HG03378 (cell line): ENCODE measurements at regions not wholly inside any gene's neighbourhood (a gene's known extent, or its start where the extent isn't known, plus 50 kb on each side); places are given as distances from the start of the nearest gene placed in this dataset.

Experiments used
- ATAC-seq: cut with Tn5 transposase; IDR thresholded peaks from one replicate; pipeline ENCODE4 v1.9.1; 2021; ENCODE audit warnings: mild to moderate bottlenecking, moderate library complexity; ENCODE audit not compliant: unreplicated experiment

DNA sequence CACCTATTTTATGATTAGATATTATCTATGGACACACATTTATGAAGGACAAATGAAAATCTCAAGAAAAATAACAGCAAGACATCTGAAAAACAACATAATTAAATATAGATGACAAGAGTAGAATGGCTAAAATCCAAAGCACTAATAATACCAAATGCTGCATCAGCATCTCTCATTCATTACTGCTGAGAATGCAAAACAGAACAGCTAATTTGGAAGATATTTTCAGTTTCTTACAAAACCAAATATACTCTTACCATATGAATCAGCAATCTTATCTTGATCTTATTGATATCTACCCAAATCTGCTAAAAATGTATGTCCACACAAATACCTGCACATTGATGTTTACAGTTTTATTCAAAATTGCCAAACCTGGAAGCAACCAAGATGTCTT, 829.1 kb upstream of the MIR17HG start:
- ATAC-seq, result no peak

DNA sequence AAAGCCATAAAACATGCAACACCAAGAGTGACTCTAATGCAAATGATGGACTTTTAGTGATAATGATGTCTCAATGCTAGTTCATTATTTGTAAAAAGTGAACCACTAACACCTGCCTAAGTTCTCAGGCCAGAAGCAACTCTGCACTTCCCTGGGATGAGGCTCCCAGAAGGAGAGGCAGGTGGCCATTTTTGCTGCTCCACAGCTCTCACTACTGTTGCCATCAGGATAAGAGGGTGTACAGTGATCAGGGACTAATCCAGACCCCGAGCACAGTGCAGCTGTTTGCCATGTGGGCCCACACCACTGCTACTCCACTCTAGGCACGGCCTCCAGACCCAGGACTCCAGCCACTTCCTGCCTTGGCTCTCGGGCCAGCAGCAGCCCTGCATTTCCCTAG, 828.3 kb upstream of the MIR17HG start:
- no peak for ATAC-seq

DNA sequence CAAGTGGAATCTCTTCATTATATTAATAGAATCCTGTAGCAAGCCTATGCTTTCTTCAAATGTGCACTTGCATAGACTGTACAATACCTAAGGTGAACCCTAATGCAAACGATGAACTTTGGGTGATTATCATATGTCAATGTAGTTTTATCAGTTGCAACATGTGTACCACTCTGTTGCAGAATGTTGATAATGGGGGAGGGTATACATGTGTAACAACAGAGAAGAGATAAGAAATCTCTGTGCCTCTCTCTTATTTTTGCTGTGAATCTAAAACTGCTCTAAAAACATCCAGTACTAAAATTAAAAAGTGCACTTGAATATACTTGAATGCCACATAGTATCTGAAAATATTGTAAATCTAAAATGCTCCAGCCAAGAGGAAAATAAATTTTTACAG, 820.8 kb upstream of the MIR17HG start:
- no peak for ATAC-seq

DNA sequence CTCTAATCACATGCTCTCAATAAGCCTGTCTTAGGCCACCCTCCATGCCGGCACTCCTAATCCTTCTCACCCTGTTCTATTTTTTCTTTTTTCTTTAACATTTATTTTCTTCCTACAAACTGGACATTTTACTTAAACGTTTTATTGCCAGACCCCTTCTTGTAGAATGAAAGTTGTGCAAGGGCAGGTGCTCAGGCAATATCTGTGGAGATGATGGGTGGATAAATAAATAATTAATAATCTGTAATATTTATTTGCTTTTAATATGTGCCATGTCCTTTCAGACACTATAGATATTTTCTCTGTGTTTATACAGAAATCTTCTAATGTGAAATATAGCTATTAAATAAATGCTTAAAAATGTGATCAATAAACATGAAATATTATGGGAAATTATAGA, 815.7 kb upstream of the MIR17HG start:
- no peak for ATAC-seq

DNA sequence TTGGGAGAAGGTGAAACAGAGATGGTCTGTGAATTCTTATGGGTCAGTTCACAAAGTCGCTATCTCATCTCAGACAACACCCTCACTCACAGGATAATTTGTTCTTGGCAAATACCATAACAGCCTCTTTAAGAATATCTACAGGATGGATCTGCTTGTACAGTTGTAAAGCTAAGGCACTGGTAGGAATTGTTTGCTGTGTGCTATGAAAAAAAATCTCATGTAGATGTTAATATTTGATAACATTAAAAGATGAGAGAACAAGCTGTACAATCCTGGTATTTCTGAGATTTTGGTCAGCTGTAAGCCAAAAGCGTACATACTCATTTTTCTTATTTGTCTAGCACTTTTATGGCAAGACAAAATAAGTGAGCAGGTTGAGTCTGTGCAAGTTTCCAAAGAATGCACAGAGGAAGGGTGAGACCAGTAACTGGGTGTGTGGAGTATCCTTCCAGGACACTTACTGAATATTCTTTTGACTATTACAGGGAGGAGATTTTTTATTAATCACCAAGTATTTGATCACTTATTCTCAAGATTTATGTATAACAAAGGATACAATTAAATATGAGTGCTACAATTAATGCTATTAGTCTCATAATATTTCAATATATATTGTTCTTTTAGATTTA, 814.5 kb upstream of the MIR17HG start:
- no peak for ATAC-seq

DNA sequence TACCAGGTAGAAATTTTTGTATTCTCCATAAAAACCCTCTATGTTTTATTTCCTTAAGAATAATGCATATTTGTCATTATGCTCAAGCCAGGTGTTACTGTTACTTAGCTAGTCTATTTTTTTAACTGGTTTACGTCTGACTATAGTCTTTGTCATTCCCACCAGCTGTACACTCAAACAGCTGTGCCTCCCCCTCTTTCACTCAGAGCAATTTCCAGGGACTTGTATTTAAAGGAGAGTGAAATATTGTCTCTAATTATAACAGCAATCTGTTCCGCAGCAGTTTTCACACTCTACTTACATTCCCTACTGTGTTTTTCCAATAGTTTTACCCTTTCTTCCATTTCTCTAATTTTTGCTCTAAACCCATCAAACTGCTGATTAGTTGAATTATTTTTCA, 813.6 kb upstream of the MIR17HG start:
- ATAC-seq, result no peak

DNA sequence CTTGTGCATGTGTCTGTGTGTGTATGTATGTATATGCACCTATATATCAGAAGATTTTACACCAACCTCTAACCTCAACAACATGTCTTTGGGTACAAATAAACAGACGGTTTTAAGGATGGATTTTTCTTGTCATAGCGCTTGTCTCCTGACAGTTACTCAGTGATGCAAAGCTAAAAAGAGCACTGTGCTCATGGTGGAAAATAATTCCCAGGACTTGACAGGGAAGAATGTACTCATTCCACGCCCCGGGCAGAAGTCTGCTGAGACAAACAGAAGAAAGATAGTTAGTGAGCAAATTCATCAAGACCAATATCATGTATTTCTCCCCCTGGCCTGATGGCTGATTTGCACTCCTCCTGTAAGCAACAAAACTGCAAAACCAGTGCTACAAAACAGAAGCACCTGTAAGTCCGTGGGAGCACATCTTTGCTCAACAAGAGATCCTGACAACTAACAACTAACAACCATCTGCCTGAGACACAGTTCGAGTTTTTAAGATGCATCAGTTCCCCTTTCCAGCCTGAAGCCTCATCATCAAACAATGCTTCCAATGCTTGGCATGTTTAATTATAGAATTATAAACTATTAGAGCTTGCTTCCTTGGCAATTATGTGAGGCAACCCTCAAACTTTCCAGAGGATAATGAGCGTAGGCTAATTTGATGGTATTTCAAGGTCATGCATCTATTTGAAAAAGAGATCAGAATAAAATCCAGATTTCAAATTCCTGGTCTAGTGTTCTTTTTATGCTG, 812.7 kb upstream of the MIR17HG start:
- ATAC-seq, result no peak

DNA sequence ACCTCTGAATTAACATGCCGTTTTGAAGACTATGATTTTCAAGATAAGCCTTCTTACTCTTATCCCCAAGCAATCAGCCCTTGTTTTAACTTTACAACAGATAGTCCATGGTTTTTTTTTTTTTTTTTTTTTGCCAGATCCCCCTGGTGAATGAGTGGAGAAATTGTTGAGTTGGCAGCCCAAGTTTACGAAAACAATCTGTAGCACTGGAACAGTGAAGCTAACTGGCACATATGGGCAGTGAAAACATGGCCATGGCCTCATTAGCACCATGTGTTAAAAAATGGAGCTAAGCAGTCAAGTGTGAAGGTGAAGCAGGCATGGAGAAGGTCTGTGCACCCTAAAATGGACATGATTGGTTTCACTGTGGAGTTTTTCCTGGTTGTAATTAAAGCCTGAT, 812.1 kb upstream of the MIR17HG start:
- no peak for ATAC-seq

DNA sequence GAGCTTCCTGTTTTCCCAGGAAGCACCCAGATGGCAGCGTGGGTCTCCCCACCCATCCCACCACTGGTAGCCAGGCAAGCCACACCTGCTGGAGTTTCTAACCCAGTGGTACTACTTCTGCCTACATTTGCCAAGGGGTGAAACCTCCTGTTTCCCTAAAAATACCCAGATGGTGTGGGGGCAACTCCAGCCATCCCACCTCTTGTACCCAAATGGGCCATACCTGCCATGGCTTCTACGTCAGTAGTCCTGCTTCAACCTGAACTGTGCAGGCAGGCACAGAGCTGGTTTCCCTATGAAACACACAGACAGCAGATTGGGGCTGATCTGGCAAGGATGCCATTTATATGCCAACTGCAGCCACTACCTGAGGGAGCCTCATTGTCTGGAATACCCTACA, 809.4 kb upstream of the MIR17HG start:
- ATAC-seq, result no peak

DNA sequence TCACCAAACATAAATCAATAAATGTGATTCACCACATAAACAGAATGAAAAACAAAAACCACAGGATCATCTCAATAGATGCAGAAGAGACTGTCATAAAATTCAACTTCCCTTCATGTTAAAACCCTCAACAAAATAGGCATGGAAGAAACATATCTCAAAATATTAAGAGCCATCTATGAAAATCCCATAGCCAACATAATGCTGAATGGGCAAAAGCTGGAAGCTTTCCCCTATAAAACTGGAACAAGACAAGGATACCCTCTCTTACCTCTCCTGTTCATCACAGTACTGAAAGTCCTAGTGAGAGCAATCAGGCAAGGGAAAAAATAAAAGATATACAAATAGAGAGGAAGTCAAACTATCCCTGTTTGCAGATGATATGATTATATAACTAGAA, 806.1 kb upstream of the MIR17HG start:
- ATAC-seq, result no peak

DNA sequence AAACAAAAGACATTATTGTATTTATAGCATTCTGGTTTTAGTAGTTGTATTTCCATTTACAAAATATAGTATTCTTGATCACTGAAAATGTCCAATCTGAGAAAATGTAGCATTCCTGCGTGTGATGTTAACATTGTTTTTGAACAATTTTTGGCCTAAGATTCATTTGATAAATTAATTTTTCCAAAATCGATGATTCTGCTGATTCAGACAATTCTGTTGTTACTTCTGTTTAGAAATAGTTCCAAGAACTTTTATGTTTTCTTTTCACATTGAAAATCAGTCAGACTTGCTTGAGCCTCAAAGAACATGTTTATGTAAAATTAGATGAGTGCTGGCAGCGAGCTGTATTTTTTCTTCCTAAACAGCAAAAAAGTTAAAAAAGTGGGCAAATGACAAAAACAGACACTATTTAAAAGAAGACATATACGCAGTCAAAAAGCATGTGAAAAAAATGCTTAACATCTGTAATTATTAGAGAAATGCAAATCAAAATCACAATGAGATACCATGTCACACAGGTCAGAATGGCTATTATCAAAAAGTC, 804.5 kb upstream of the MIR17HG start:
- ATAC-seq, result no peak

DNA sequence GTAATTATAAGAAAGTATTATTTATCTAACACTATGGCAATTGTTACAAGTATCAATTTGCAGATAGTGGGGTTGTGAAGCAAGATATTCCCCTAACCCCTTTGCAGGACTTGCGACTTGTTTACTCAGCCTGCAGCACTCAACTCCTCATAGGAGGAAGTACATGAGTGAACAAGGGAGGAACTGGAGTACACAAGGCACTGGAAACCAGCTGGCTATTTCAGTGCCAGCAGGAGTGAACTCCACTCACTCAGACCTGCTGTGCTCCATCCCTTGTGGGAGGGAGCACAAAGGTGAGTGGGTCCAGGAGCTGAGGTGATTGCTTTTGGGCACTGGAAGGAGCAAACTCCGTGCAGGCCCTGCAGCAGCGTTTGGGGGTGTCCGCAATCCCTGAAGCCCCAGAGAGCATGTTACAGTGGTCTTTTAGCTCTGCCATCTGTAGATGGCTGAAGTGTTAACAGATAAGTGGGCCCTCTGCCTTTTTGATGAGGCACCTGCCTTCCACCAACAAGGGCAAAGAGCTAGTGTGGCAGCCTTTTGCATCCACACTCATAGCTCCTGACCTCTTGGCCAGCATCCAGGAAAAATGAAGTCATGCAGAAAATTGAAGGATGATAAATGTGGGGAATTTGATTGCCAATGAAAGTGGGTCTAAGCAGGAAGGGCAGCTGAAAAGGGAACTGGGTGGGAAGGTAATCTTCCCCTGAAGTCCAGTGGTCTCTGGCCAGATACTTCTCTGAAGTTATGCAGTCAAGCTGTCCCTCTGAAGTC, 802.2 kb upstream of the MIR17HG start:
- no peak for ATAC-seq

DNA sequence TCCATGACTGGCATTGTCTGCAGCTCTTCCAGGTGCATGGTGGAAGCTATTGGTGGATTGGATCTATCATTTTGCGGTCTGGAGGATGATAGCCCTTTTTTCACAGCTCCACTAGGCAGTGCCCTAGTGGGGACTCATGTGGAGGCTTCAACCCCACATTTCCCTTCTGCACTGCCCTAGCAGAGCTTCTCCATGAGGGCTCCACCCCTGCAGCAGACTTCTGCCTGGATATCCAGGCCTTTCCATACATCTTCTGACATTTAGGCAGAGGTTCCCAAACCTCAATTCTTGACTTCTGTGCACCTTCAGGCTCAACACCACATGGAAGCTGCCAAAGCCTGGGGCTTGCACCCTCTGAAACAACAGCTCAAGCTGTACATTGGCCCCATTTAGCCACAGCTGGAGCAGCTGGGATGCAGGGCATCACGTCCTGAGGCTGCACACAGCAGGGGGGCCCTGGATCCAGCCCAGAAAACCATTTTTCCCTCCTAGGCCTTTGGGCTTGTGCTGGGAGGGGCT, 800.2 kb upstream of the MIR17HG start:
- ATAC-seq, result no peak

DNA sequence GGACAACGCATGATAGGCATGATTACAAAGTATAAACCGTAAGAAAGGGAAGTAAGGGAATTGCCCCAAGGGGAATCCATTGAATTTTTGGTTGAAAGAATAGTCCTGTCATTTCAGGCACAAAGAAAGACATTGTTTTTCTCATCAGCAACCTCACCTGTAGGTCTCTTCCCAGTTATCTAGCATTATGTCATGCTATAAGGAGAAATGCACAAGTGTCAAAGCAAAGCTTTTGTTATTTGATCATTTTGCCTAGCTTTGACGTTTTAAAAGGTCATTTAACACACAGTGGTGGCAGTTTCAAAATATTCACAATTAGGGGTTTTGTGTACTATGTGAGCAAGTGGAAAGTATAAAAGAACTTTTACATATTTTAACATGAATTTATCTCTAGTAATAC, 796.2 kb upstream of the MIR17HG start:
- ATAC-seq, result no peak

DNA sequence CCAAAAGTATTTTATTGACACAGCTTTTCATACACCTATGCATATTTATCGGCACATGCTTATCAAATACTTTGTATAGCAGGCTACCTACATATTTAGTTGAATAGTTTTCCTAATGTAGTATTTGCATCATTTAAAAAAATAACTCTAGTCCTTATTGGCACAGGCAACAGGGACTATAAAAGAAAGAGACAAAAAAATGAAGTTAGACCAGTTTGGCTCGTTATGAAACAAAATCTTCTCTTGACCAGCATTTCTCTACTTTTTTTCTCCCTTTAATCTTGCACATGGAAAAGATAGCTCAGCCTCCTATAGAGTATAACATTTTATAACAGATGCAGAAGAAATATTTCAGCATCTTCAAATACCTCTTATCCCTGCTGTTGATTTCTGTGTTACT, 794.8 kb upstream of the MIR17HG start:
- no peak for ATAC-seq

DNA sequence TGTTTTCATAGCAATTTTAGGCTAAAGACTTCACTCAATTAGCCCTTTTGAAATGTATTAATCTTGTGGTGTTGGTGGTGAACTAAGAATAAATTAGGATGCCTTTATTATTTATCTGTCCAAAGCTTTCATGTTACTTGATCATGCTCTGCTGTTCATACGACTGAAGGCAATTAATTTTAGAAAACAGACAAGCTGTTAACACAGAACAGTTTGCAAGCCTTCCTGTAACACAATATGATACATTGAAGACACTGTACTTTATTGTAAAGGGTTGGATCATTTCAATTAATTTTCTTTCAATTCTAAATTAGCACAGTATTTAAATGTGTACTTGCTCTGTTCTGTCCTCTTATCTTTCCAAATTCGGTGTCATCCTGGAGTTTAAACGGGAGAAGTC, 794.3 kb upstream of the MIR17HG start:
- no peak for ATAC-seq

DNA sequence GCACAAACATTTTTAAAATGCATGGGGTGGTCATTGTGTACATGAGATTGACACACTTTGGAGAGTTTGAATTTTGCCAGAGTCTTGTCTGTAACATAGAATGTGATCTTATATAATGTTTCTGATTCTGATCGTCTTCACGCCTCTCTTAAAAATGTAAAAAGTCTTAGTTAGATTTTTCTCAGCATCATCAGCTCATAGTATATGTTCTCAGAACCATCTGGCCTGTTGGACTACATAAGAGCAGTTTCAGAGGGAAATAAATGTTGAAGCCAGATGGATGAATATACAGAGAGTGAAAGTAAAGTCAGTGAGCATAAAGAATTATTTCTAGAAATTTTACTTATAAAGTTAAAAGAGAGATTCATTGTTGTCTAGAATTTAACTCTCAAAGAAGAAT, 789.9 kb upstream of the MIR17HG start:
- ATAC-seq, result no peak

DNA sequence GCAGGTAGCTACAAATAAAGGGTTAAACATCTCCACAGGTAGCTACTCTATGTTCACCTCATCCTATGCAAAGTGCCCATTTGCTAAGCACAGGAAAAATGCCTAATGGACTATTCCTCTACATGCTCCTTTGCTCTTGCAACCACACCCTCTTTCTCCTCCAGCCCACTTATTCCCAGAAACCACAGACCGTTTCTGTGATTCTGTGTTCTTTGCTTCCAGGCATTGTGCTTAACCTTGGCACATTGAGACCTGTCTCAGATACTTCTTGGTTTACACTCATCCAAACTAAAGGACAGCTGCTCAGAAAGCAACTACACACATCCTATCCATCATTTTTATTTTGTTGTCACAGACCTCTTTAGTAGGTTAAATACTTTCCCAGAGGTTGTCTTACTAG, 785.0 kb upstream of the MIR17HG start:
- no peak for ATAC-seq

DNA sequence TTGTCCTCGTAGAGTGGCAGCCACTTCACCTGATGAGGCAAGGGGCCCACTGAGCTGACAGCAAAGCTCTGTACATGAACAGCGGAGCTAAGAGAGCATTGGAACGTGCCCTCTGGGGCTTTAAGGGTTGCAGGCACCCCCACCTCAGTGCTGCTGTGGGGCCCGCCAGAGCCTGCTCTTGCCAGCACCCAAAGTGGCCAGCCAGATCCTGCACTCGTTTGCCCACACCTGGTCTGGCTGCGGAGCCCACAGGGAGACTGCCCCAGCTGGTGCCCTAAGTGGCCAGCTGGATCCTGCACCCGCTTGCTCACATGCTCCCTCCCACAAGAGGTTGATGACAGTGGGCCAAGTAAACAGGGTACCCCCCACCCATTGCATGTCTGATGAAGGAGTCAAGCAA, 783.4 kb upstream of the MIR17HG start:
- ATAC-seq, result no peak

DNA sequence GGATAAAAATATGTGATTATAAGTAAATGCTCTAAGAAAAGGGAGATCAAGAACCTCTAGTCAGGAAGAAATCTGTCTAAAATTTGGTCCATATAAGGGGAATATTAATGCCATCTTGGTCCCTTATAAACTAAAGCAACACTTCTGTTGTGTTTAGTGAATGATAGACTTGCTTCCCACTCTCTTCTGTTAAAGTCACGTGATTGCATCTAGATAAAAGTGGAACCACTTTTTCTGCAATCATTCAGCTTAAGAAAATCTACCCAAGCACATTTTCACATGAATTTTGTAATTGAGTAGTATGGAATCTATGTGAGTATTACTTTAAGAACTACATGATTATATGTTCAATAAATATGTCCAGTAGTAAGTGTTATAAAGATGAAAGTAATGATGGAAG, 782.9 kb upstream of the MIR17HG start:
- no peak for ATAC-seq

DNA sequence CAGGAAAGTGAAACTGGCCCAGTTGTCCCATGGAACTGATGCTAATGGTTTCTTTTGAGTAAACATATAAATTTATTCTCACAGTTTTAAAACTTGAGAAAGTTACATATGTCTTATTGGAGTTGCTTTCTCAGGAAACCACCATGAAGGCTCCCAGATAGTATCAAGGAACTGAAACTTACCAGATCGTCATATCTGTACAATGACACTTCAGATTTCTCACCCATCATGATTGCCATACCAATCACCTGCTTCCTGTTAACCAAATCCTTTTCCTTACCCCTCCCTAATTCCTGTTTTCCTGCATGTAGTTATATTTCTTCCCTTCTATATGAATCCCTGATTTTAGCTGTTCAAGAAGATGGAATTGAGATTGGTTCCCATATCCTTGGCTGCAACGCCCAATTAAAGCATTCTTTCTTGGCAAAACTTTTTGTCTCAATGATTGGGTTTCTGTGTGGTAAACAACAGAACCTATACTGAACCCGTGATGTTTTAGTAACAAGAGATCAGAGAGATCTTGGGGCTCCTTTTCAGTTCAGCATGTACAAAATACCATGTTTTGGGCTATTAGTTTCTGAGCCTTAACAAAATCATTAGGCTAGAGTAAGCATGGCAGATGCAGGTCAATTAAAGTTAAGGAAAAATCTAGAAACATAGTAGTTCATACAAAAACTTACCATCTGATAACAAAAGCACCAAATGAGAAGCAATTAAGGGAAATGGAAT, 781.3 kb upstream of the MIR17HG start:
- peak; percentile 71 for ATAC-seq
